ENCODE measurements at regions not wholly inside any gene's neighbourhood (a gene's known extent, or its start where the extent isn't known, plus 50 kb on each side); places are given as distances from the start of the nearest gene placed in this dataset.
A peak's percentile ranks its signal among the peaks of the same experiment; 100 is the strongest.

- no peaks in the 10 kb centered on the region for H3K9me2 ChIP-seq (replicated peaks; ENCODE audit: insufficient read depth, low read length)
- H3K27ac ChIP-seq (ENCODE audit: low read length), result no peak overlapping the region
- peak; percentile 8 for DNase-seq
- no peaks in the 10 kb centered on the region for H3K79me2 ChIP-seq (ENCODE audit: low read length)
- no peaks in the 10 kb centered on the region for H3K27me3 ChIP-seq (replicated peaks; ENCODE audit: insufficient read depth, low read length)
- H3K4me3 ChIP-seq (ENCODE audit: low read length), result no peak overlapping the region
- H3K9me3 ChIP-seq (replicated peaks; ENCODE audit: insufficient read depth, low read length), result no peaks in the 10 kb centered on the region
- no peaks in the 10 kb centered on the region for H3K4me1 ChIP-seq (ENCODE audit: low read length)
- no peaks in the 10 kb centered on the region for H3K36me3 ChIP-seq (replicated peaks; ENCODE audit: insufficient read depth, low read length)
- peak overlapping the region; percentile 52; the same call in 1 of the 2 replicates for H3K4me2 ChIP-seq (ENCODE audit: low read depth, low read length)
- H2AFZ ChIP-seq (ENCODE audit: low read length), result no peak overlapping the region
- H3K9ac ChIP-seq (ENCODE audit: low read length), result no peak overlapping the region
- H3F3A ChIP-seq (ENCODE audit: insufficient read depth, low read length), result no peaks in the 10 kb centered on the region
- no peaks in the 10 kb centered on the region for H4K20me1 ChIP-seq (ENCODE audit: insufficient read depth, low read length)
- TF ChIP-seq CTCF (IDR thresholded peaks at IDR 0.05; ENCODE audit: low read length) (no peak), EZH2phosphoT487 (IDR thresholded peaks at IDR 0.05; ENCODE audit: low read length) (no peak), EZH2 (optimal IDR thresholded peaks at IDR 0.05; ENCODE audit: low read depth, low read length) (no peak)
Measured at GRCh38 chr6:28727559-28728211, 196.1 kb downstream of the TRIM27 start.

- Histone ChIP-seq H3F3A (ENCODE audit: insufficient read depth, low read length) (no peaks in the 10 kb centered on the region), H3K79me2 (ENCODE audit: low read length) (no peaks in the 10 kb centered on the region), H3K9me2 (replicated peaks; ENCODE audit: insufficient read depth, low read length) (no peaks in the 10 kb centered on the region), H2AFZ (ENCODE audit: low read length) (0 out of 2 replicates have a peak overlapping the region, but pooled peaks have one; percentile 84), H3K4me1 (ENCODE audit: low read length) (no peaks in the 10 kb centered on the region), H3K9ac (ENCODE audit: low read length) (no peak overlapping the region), H4K20me1 (ENCODE audit: insufficient read depth, low read length) (no peaks in the 10 kb centered on the region), H3K4me2 (ENCODE audit: low read depth, low read length) (peak overlapping the region; percentile 52), H3K27me3 (replicated peaks; ENCODE audit: insufficient read depth, low read length) (peaks cover 12% of the 10 kb centered on the region), H3K4me3 (ENCODE audit: low read length) (peak overlapping the region; percentile 72; the same call in 1 of the 2 replicates), H3K9me3 (replicated peaks; ENCODE audit: insufficient read depth, low read length) (no peaks in the 10 kb centered on the region), H3K27ac (ENCODE audit: low read length) (no peak overlapping the region), H3K36me3 (replicated peaks; ENCODE audit: insufficient read depth, low read length) (no peaks in the 10 kb centered on the region)
- DNase-seq, result no peak
- no peak for TF ChIP-seq EZH2phosphoT487 (IDR thresholded peaks at IDR 0.05; ENCODE audit: low read length)
- no peak for TF ChIP-seq EZH2 (optimal IDR thresholded peaks at IDR 0.05; ENCODE audit: low read depth, low read length)
- TF ChIP-seq CTCF (IDR thresholded peaks at IDR 0.05; ENCODE audit: low read length), result no peak
Measured at GRCh38 chr6:28729501-28730402, 194.0 kb downstream of the TRIM27 start.

- Histone ChIP-seq H3K9me2 (replicated peaks; ENCODE audit: insufficient read depth, low read length) (no peaks in the 10 kb centered on the region), H3K4me2 (ENCODE audit: low read depth, low read length) (no peak overlapping the region), H2AFZ (ENCODE audit: low read length) (no peak overlapping the region), H3K4me1 (ENCODE audit: low read length) (no peaks in the 10 kb centered on the region), H3K4me3 (ENCODE audit: low read length) (no peak overlapping the region), H3F3A (ENCODE audit: insufficient read depth, low read length) (no peaks in the 10 kb centered on the region), H3K79me2 (ENCODE audit: low read length) (no peaks in the 10 kb centered on the region), H4K20me1 (ENCODE audit: insufficient read depth, low read length) (no peaks in the 10 kb centered on the region), H3K27me3 (replicated peaks; ENCODE audit: insufficient read depth, low read length) (peaks cover 12% of the 10 kb centered on the region), H3K36me3 (replicated peaks; ENCODE audit: insufficient read depth, low read length) (no peaks in the 10 kb centered on the region), H3K9ac (ENCODE audit: low read length) (no peak overlapping the region), H3K9me3 (replicated peaks; ENCODE audit: insufficient read depth, low read length) (no peaks in the 10 kb centered on the region), H3K27ac (ENCODE audit: low read length) (no peak overlapping the region)
- DNase-seq, result no peak
- TF ChIP-seq CTCF (IDR thresholded peaks at IDR 0.05; ENCODE audit: low read length) (no peak), EZH2 (optimal IDR thresholded peaks at IDR 0.05; ENCODE audit: low read depth, low read length) (no peak), EZH2phosphoT487 (IDR thresholded peaks at IDR 0.05; ENCODE audit: low read length) (no peak)
Measured at GRCh38 chr6:28732052-28732451, 191.7 kb downstream of the TRIM27 start.
